ENCODE measurements at regions not wholly inside any gene's neighbourhood (a gene's known extent, or its start where the extent isn't known, plus 50 kb on each side); places are given as distances from the start of the nearest gene placed in this dataset.

GRCh38 chr9:29176231-29176630 is 1603.0 kb upstream of the C9orf72 start:
- Histone ChIP-seq H3K9ac (ENCODE audit: insufficient read depth, low read depth, low read length) (no peak overlapping the region), H4K20me1 (ENCODE audit: insufficient read depth, low read length) (no peaks in the 10 kb centered on the region), H3K27me3 (ENCODE audit: control insufficient read depth in 1 of 2, insufficient read depth in 2 of 2, low read length in 2 of 2) (no peaks in the 10 kb centered on the region), H3K4me1 (ENCODE audit: insufficient read depth, low read length) (no peaks in the 10 kb centered on the region), H2AFZ (ENCODE audit: low read length) (no peak overlapping the region), H3K36me3 (replicated peaks in 1 of 2; ENCODE audit: control insufficient read depth in 1 of 2, insufficient read depth in 2 of 2, low read length in 2 of 2) (no peaks in the 10 kb centered on the region), H3K9me3 (ENCODE audit: low read length) (no peaks in the 10 kb centered on the region), H3K4me3 (replicated peaks in 1 of 3; ENCODE audit: insufficient read depth in 1 of 3, low read depth in 2 of 3, low read length in 3 of 3) (no peak overlapping the region), H3K4me2 (ENCODE audit: low read depth, low read length) (no peak overlapping the region), H3K27ac (ENCODE audit: extremely low read length, insufficient read depth, low read length) (no peak overlapping the region), H3K79me2 (ENCODE audit: insufficient read depth, low read length) (no peaks in the 10 kb centered on the region)
- intact Hi-C loops (cut with micrococcal nuclease; ENCODE audit: unreplicated experiment) (no loop called here), in situ Hi-C loops (cut with HindIII; ENCODE audit: extremely low pct_ligation_motif_present, low pct_unique_long_range_greater_than_20kb) (no loop called here)
- ATAC-seq (no peak), DNase-seq (ENCODE audit: low spot score) (no peak), FAIRE-seq (no peak)
- WGBS (ENCODE audit: low lambda C conversion rate): 2% methylated on average over 2 of the region's 2 CpGs
- no TSS peak for BruUV-seq (replicated peaks)
- TF ChIP-seq FOXK1 (CRISPR knock-in tag; IDR thresholded peaks at IDR 0.05; ENCODE audit: borderline replicate concordance, low read depth): no peak
- TF ChIP-seq MNT (IDR thresholded peaks at IDR 0.05): peak; percentile 39; the same call in 1 of the 2 replicates
- POLR2A ChIA-PET: no interaction called here
- CTCF ChIA-PET (ENCODE audit: low intra/inter-chr PET ratio, low total read pairs): no interaction called here

GRCh38 chr9:29176786-29177185 is 1603.5 kb upstream of the C9orf72 start:
- H3K4me2 ChIP-seq (ENCODE audit: low read depth, low read length): no peak overlapping the region
- H2AFZ ChIP-seq (ENCODE audit: low read length): no peak overlapping the region
- no TSS peak for BruUV-seq (replicated peaks)
- no peak overlapping the region for H3K27ac ChIP-seq (ENCODE audit: extremely low read length, insufficient read depth, low read length)
- ChIA-PET CTCF (ENCODE audit: low intra/inter-chr PET ratio, low total read pairs) (no interaction called here), POLR2A (no interaction called here)
- TF ChIP-seq ZNF430 (CRISPR knock-in tag; IDR thresholded peaks at IDR 0.05) (no peak), HES4 (CRISPR knock-in tag; IDR thresholded peaks at IDR 0.05; ENCODE audit: borderline replicate concordance) (no peak), ZKSCAN1 (IDR thresholded peaks at IDR 0.05; ENCODE audit: low read length) (no peak), SIX1 (CRISPR knock-in tag; IDR thresholded peaks at IDR 0.05; ENCODE audit: borderline replicate concordance) (no peak), TARDBP (CRISPR knock-in tag; IDR thresholded peaks at IDR 0.05) (no peak), MIER2 (CRISPR knock-in tag; IDR thresholded peaks at IDR 0.05) (no peak), GATAD1 (CRISPR knock-in tag; IDR thresholded peaks at IDR 0.05) (no peak), AFF4 (CRISPR knock-in tag; IDR thresholded peaks at IDR 0.05) (no peak), CEBPB (IDR thresholded peaks at IDR 0.05; ENCODE audit: borderline replicate concordance, low read depth, low read length) (no peak), ZNF317 (CRISPR knock-in tag; IDR thresholded peaks at IDR 0.05) (no peak), MXD4 (CRISPR knock-in tag; IDR thresholded peaks at IDR 0.05) (no peak), RCOR2 (CRISPR knock-in tag; IDR thresholded peaks at IDR 0.05) (no peak)
- in situ Hi-C loops (cut with HindIII; ENCODE audit: extremely low pct_ligation_motif_present, low pct_unique_long_range_greater_than_20kb) (no loop called here), intact Hi-C loops (cut with micrococcal nuclease; ENCODE audit: unreplicated experiment) (no loop called here)
- DNase-seq (ENCODE audit: low spot score) (no peak), ATAC-seq (no peak), FAIRE-seq (no peak)
- no peaks in the 10 kb centered on the region for H3K79me2 ChIP-seq (ENCODE audit: insufficient read depth, low read length)
- H3K27me3 ChIP-seq (ENCODE audit: control insufficient read depth in 1 of 2, insufficient read depth in 2 of 2, low read length in 2 of 2): no peaks in the 10 kb centered on the region
- no peaks in the 10 kb centered on the region for H3K9me3 ChIP-seq (ENCODE audit: low read length)
- no peaks in the 10 kb centered on the region for H3K36me3 ChIP-seq (replicated peaks in 1 of 2; ENCODE audit: control insufficient read depth in 1 of 2, insufficient read depth in 2 of 2, low read length in 2 of 2)
- H4K20me1 ChIP-seq (ENCODE audit: insufficient read depth, low read length): no peaks in the 10 kb centered on the region
- H3K9ac ChIP-seq (ENCODE audit: insufficient read depth, low read depth, low read length): no peak overlapping the region
- WGBS (ENCODE audit: low lambda C conversion rate): 0% methylated on average over 2 of the region's 2 CpGs
- no peak overlapping the region for H3K4me3 ChIP-seq (replicated peaks in 1 of 3; ENCODE audit: insufficient read depth in 1 of 3, low read depth in 2 of 3, low read length in 3 of 3)
- no peaks in the 10 kb centered on the region for H3K4me1 ChIP-seq (ENCODE audit: insufficient read depth, low read length)
